ENCODE measurements at regions not wholly inside any gene's neighbourhood (a gene's known extent, or its start where the extent isn't known, plus 50 kb on each side); places are given as distances from the start of the nearest gene placed in this dataset.

- Histone ChIP-seq H3K27ac (ENCODE audit: low read depth in 2 of 2, low read length in 2 of 2) (no peak overlapping the region), H3K36me3 (ENCODE audit: control insufficient read depth in 2 of 3, insufficient read depth in 3 of 3, low read length in 3 of 3) (no peaks in the 10 kb centered on the region), H3K27me3 (ENCODE audit: control insufficient read depth, insufficient read depth, low read length) (no peaks in the 10 kb centered on the region), H3K9me3 (ENCODE audit: control insufficient read depth in 2 of 3, insufficient read depth in 1 of 3, low read length in 3 of 3) (no peaks in the 10 kb centered on the region), H3K4me3 (ENCODE audit: low read length in 3 of 3) (no peak overlapping the region), H3K9ac (ENCODE audit: low read length in 3 of 3) (no peak overlapping the region), H3K4me1 (ENCODE audit: control insufficient read depth in 2 of 3, insufficient read depth in 2 of 3, low read depth in 1 of 3, low read length in 3 of 3) (no peaks in the 10 kb centered on the region)
- no peak for TF ChIP-seq CTCF (IDR thresholded peaks at IDR 0.05; ENCODE audit: borderline replicate concordance, extremely low read depth, insufficient read depth)
- intact Hi-C loops (cut with DNase I): no loop called here
- FAIRE-seq: no peak
- no peak for DNase-seq
Measured at GRCh38 chr6:56766139-56766805, 123.6 kb upstream of the DST start.

GRCh38 chr6:56765494-56765893 lies 122.8 kb upstream of the DST start:
- intact Hi-C loops (cut with DNase I): no loop called here

GRCh38 chr6:56764081-56764566 lies 121.4 kb upstream of the DST start:
- Histone ChIP-seq H3K36me3 (ENCODE audit: control insufficient read depth in 2 of 3, insufficient read depth in 3 of 3, low read length in 3 of 3) (no peaks in the 10 kb centered on the region), H3K4me1 (ENCODE audit: control insufficient read depth in 2 of 3, insufficient read depth in 2 of 3, low read depth in 1 of 3, low read length in 3 of 3) (no peaks in the 10 kb centered on the region), H3K9me3 (ENCODE audit: control insufficient read depth in 2 of 3, insufficient read depth in 1 of 3, low read length in 3 of 3) (no peaks in the 10 kb centered on the region), H3K27ac (ENCODE audit: low read depth in 2 of 2, low read length in 2 of 2) (no peak overlapping the region), H3K4me3 (ENCODE audit: low read length in 3 of 3) (no peak overlapping the region), H3K27me3 (ENCODE audit: control insufficient read depth, insufficient read depth, low read length) (no peaks in the 10 kb centered on the region), H3K9ac (ENCODE audit: low read length in 3 of 3) (no peak overlapping the region)
- DNase-seq (peak in 1 of 5 donors; percentile 21), FAIRE-seq (no peak)
- TF ChIP-seq CTCF (IDR thresholded peaks at IDR 0.05; ENCODE audit: borderline replicate concordance, extremely low read depth, insufficient read depth): peak; percentile 19
- intact Hi-C loops (cut with DNase I): no loop called here

More at GRCh38 chr6:56765494-56765893, 122.8 kb upstream of the DST start:
- no peak for TF ChIP-seq CTCF (IDR thresholded peaks at IDR 0.05; ENCODE audit: borderline replicate concordance, extremely low read depth, insufficient read depth)
- Histone ChIP-seq H3K27ac (ENCODE audit: low read depth in 2 of 2, low read length in 2 of 2) (no peak overlapping the region), H3K4me1 (ENCODE audit: control insufficient read depth in 2 of 3, insufficient read depth in 2 of 3, low read depth in 1 of 3, low read length in 3 of 3) (no peaks in the 10 kb centered on the region), H3K4me3 (ENCODE audit: low read length in 3 of 3) (no peak overlapping the region), H3K9ac (ENCODE audit: low read length in 3 of 3) (no peak overlapping the region), H3K9me3 (ENCODE audit: control insufficient read depth in 2 of 3, insufficient read depth in 1 of 3, low read length in 3 of 3) (no peaks in the 10 kb centered on the region), H3K36me3 (ENCODE audit: control insufficient read depth in 2 of 3, insufficient read depth in 3 of 3, low read length in 3 of 3) (no peaks in the 10 kb centered on the region), H3K27me3 (ENCODE audit: control insufficient read depth, insufficient read depth, low read length) (no peaks in the 10 kb centered on the region)
- DNase-seq: no peak
- FAIRE-seq: no peak

All from kidney (tissue), 13 donors.